ENCODE measurements at regions not wholly inside any gene's neighbourhood (a gene's known extent, or its start where the extent isn't known, plus 50 kb on each side); places are given as distances from the start of the nearest gene placed in this dataset.

GRCh38 chr17:69834494-69834893 is 240.5 kb upstream of the KCNJ16 start:
- no peak overlapping the region for H3K4me3 ChIP-seq (ENCODE audit: low read length)
- no peak overlapping the region for H3K27ac Mint-ChIP-seq
- no peak for ATAC-seq
- H3K27me3 Mint-ChIP-seq, result peaks cover 0 to 11% (median 0%) of the 10 kb centered on the region in 5 donors
- DNase-seq, result no peak
- no peaks in the 10 kb centered on the region for H3K4me1 ChIP-seq (ENCODE audit: control insufficient read depth in 2 of 2, insufficient read depth in 2 of 2, low read length in 2 of 2)
- H3K9me3 Mint-ChIP-seq, result peaks cover 0 to 21% (median 0%) of the 10 kb centered on the region in 11 donors
- ChIA-PET POLR2A (no interaction called here), CTCF (no interaction called here)
- no peaks in the 10 kb centered on the region for H3K36me3 ChIP-seq (ENCODE audit: control insufficient read depth in 2 of 3, insufficient read depth in 3 of 3, low read length in 3 of 3)
- H3K36me3 Mint-ChIP-seq, result no peaks in the 10 kb centered on the region
- no peak overlapping the region for H3K27ac ChIP-seq (ENCODE audit: low read depth, low read length)
- H3K4me1 Mint-ChIP-seq, result no peaks in the 10 kb centered on the region
- H3K4me3 Mint-ChIP-seq, result no peak overlapping the region
- no peaks in the 10 kb centered on the region for H3K9me3 ChIP-seq (ENCODE audit: control insufficient read depth in 2 of 3, low read length in 3 of 3)
- no peaks in the 10 kb centered on the region for H3K27me3 ChIP-seq (ENCODE audit: control insufficient read depth in 2 of 2, insufficient read depth in 2 of 2, low read length in 2 of 2)
- intact Hi-C loops (cut with micrococcal nuclease), result no loop called here

- H3K27ac Mint-ChIP-seq, result no peak overlapping the region
- H3K4me3 ChIP-seq (ENCODE audit: low read length), result no peak overlapping the region
- POLR2A ChIA-PET, result no interaction called here
- H3K4me1 ChIP-seq (ENCODE audit: control insufficient read depth in 2 of 2, insufficient read depth in 2 of 2, low read length in 2 of 2), result no peaks in the 10 kb centered on the region
- DNase-seq, result no peak
- H3K27me3 Mint-ChIP-seq, result no peaks in the 10 kb centered on the region
- no peaks in the 10 kb centered on the region for H3K36me3 Mint-ChIP-seq
- H3K4me3 Mint-ChIP-seq, result no peak overlapping the region
- H3K36me3 ChIP-seq (ENCODE audit: control insufficient read depth in 2 of 3, insufficient read depth in 3 of 3, low read length in 3 of 3), result no peaks in the 10 kb centered on the region
- intact Hi-C loops (cut with micrococcal nuclease), result no loop called here
- no peaks in the 10 kb centered on the region for H3K27me3 ChIP-seq (ENCODE audit: control insufficient read depth in 2 of 2, insufficient read depth in 2 of 2, low read length in 2 of 2)
- no peak overlapping the region for H3K27ac ChIP-seq (ENCODE audit: low read depth, low read length)
- no peak for ATAC-seq
- no peaks in the 10 kb centered on the region for H3K4me1 Mint-ChIP-seq
- no peaks in the 10 kb centered on the region for H3K9me3 ChIP-seq (ENCODE audit: control insufficient read depth in 2 of 3, low read length in 3 of 3)
- H3K9me3 Mint-ChIP-seq, result peaks cover 0 to 14% (median 6%) of the 10 kb centered on the region in 11 donors
- CTCF ChIA-PET, result no interaction called here
These were observed 223.3 kb upstream of the KCNJ16 start for GRCh38 chr17:69851736-69852135.

GRCh38 chr17:69853541-69854224 is 221.3 kb upstream of the KCNJ16 start:
- ChIA-PET CTCF (no interaction called here), POLR2A (no interaction called here)
- ATAC-seq, result no peak
- Mint-ChIP-seq H3K9me3 (peaks cover 3 to 24% (median 8%) of the 10 kb centered on the region in 11 donors), H3K4me1 (no peaks in the 10 kb centered on the region), H3K36me3 (peaks cover 0 to 4% (median 0%) of the 10 kb centered on the region in 5 donors), H3K4me3 (no peak overlapping the region), H3K27ac (no peak overlapping the region), H3K27me3 (no peaks in the 10 kb centered on the region)
- no peaks in the 10 kb centered on the region for H3K4me1 ChIP-seq (ENCODE audit: control insufficient read depth in 2 of 2, insufficient read depth in 2 of 2, low read length in 2 of 2)
- no peaks in the 10 kb centered on the region for H3K27me3 ChIP-seq (ENCODE audit: control insufficient read depth in 2 of 2, insufficient read depth in 2 of 2, low read length in 2 of 2)
- H3K36me3 ChIP-seq (ENCODE audit: control insufficient read depth in 2 of 3, insufficient read depth in 3 of 3, low read length in 3 of 3), result peaks cover 0 to 3% (median 0%) of the 10 kb centered on the region in 3 experiments
- no peak for DNase-seq
- no peak overlapping the region for H3K27ac ChIP-seq (ENCODE audit: low read depth, low read length)
- intact Hi-C loops (cut with micrococcal nuclease), result no loop called here
- peaks cover 0 to 2% (median 0%) of the 10 kb centered on the region in 3 experiments for H3K9me3 ChIP-seq (ENCODE audit: control insufficient read depth in 2 of 3, low read length in 3 of 3)
- no peak overlapping the region for H3K4me3 ChIP-seq (ENCODE audit: low read length)

GRCh38 chr17:69854225-69854780 is 220.7 kb upstream of the KCNJ16 start:
- H3K4me1 ChIP-seq (ENCODE audit: control insufficient read depth in 2 of 2, insufficient read depth in 2 of 2, low read length in 2 of 2), result no peaks in the 10 kb centered on the region

GRCh38 chr17:69856946-69857345 is 218.1 kb upstream of the KCNJ16 start:
- Mint-ChIP-seq H3K27ac (no peak overlapping the region), H3K4me1 (no peaks in the 10 kb centered on the region), H3K9me3 (peaks cover 6 to 32% (median 11%) of the 10 kb centered on the region in 11 donors), H3K36me3 (peaks cover 0 to 8% (median 0%) of the 10 kb centered on the region in 5 donors), H3K27me3 (no peaks in the 10 kb centered on the region), H3K4me3 (no peak overlapping the region)
- Histone ChIP-seq H3K27me3 (ENCODE audit: control insufficient read depth in 2 of 2, insufficient read depth in 2 of 2, low read length in 2 of 2) (no peaks in the 10 kb centered on the region), H3K9me3 (ENCODE audit: control insufficient read depth in 2 of 3, low read length in 3 of 3) (peaks cover 0 to 3% (median 0%) of the 10 kb centered on the region in 3 experiments), H3K27ac (ENCODE audit: low read depth, low read length) (no peak overlapping the region), H3K4me3 (ENCODE audit: low read length) (no peak overlapping the region), H3K36me3 (ENCODE audit: control insufficient read depth in 2 of 3, insufficient read depth in 3 of 3, low read length in 3 of 3) (peaks cover 0 to 3% (median 0%) of the 10 kb centered on the region in 3 experiments), H3K4me1 (ENCODE audit: control insufficient read depth in 2 of 2, insufficient read depth in 2 of 2, low read length in 2 of 2) (no peaks in the 10 kb centered on the region)
- POLR2A ChIA-PET, result no interaction called here
- CTCF ChIA-PET, result no interaction called here
- ATAC-seq (no peak), DNase-seq (no peak)
- intact Hi-C loops (cut with micrococcal nuclease), result no loop called here

More at GRCh38 chr17:69854225-69854780, 220.7 kb upstream of the KCNJ16 start:
- Mint-ChIP-seq H3K4me1 (no peaks in the 10 kb centered on the region), H3K27ac (no peak overlapping the region), H3K27me3 (no peaks in the 10 kb centered on the region), H3K9me3 (peaks cover 4 to 28% (median 9%) of the 10 kb centered on the region in 11 donors), H3K36me3 (peaks cover 0 to 8% (median 0%) of the 10 kb centered on the region in 5 donors), H3K4me3 (no peak overlapping the region)
- intact Hi-C loops (cut with micrococcal nuclease), result no loop called here
- H3K4me3 ChIP-seq (ENCODE audit: low read length), result no peak overlapping the region
- ChIA-PET POLR2A (no interaction called here), CTCF (no interaction called here)
- H3K36me3 ChIP-seq (ENCODE audit: control insufficient read depth in 2 of 3, insufficient read depth in 3 of 3, low read length in 3 of 3), result peaks cover 0 to 3% (median 0%) of the 10 kb centered on the region in 3 experiments
- no peak for ATAC-seq
- H3K9me3 ChIP-seq (ENCODE audit: control insufficient read depth in 2 of 3, low read length in 3 of 3), result peaks cover 0 to 3% (median 0%) of the 10 kb centered on the region in 3 experiments
- no peak for DNase-seq
- no peak overlapping the region for H3K27ac ChIP-seq (ENCODE audit: low read depth, low read length)
- H3K27me3 ChIP-seq (ENCODE audit: control insufficient read depth in 2 of 2, insufficient read depth in 2 of 2, low read length in 2 of 2), result no peaks in the 10 kb centered on the region

- Mint-ChIP-seq H3K27ac (no peak overlapping the region), H3K4me3 (no peak overlapping the region), H3K9me3 (peaks cover 6 to 32% (median 11%) of the 10 kb centered on the region in 11 donors), H3K27me3 (no peaks in the 10 kb centered on the region), H3K4me1 (no peaks in the 10 kb centered on the region), H3K36me3 (peaks cover 0 to 8% (median 0%) of the 10 kb centered on the region in 5 donors)
- ATAC-seq, result no peak
- H3K36me3 ChIP-seq (ENCODE audit: control insufficient read depth in 2 of 3, insufficient read depth in 3 of 3, low read length in 3 of 3), result peaks cover 0 to 3% (median 0%) of the 10 kb centered on the region in 3 experiments
- H3K4me1 ChIP-seq (ENCODE audit: control insufficient read depth in 2 of 2, insufficient read depth in 2 of 2, low read length in 2 of 2), result no peaks in the 10 kb centered on the region
- no peak overlapping the region for H3K4me3 ChIP-seq (ENCODE audit: low read length)
- intact Hi-C loops (cut with micrococcal nuclease), result no loop called here
- DNase-seq, result no peak
- ChIA-PET CTCF (no interaction called here), POLR2A (no interaction called here)
- H3K9me3 ChIP-seq (ENCODE audit: control insufficient read depth in 2 of 3, low read length in 3 of 3), result peaks cover 0 to 3% (median 0%) of the 10 kb centered on the region in 3 experiments
- no peaks in the 10 kb centered on the region for H3K27me3 ChIP-seq (ENCODE audit: control insufficient read depth in 2 of 2, insufficient read depth in 2 of 2, low read length in 2 of 2)
- H3K27ac ChIP-seq (ENCODE audit: low read depth, low read length), result no peak overlapping the region
These were observed 217.6 kb upstream of the KCNJ16 start for GRCh38 chr17:69857412-69857835.

GRCh38 chr17:69858460-69858859 is 216.6 kb upstream of the KCNJ16 start:
- CTCF ChIA-PET, result no interaction called here
- H3K27me3 Mint-ChIP-seq, result no peaks in the 10 kb centered on the region

More at GRCh38 chr17:69858460-69858859, 216.6 kb upstream of the KCNJ16 start:
- Histone ChIP-seq H3K27ac (ENCODE audit: low read depth, low read length) (no peak overlapping the region), H3K4me1 (ENCODE audit: control insufficient read depth in 2 of 2, insufficient read depth in 2 of 2, low read length in 2 of 2) (no peaks in the 10 kb centered on the region), H3K27me3 (ENCODE audit: control insufficient read depth in 2 of 2, insufficient read depth in 2 of 2, low read length in 2 of 2) (no peaks in the 10 kb centered on the region), H3K4me3 (ENCODE audit: low read length) (no peak overlapping the region), H3K36me3 (ENCODE audit: control insufficient read depth in 2 of 3, insufficient read depth in 3 of 3, low read length in 3 of 3) (peaks cover 0 to 3% (median 0%) of the 10 kb centered on the region in 3 experiments), H3K9me3 (ENCODE audit: control insufficient read depth in 2 of 3, low read length in 3 of 3) (peaks cover 0 to 3% (median 0%) of the 10 kb centered on the region in 3 experiments)
- no peaks in the 10 kb centered on the region for H3K4me1 Mint-ChIP-seq
- H3K9me3 Mint-ChIP-seq, result peaks cover 6 to 32% (median 11%) of the 10 kb centered on the region in 11 donors
- DNase-seq, result no peak
- intact Hi-C loops (cut with micrococcal nuclease), result no loop called here
- no peak overlapping the region for H3K4me3 Mint-ChIP-seq
- H3K27ac Mint-ChIP-seq, result no peak overlapping the region
- no peak for ATAC-seq
- POLR2A ChIA-PET, result no interaction called here
- H3K36me3 Mint-ChIP-seq, result peaks cover 0 to 8% (median 0%) of the 10 kb centered on the region in 5 donors

Data from naive thymus-derived CD4-positive, alpha-beta T cell (primary cell).